KOPT-K1 (cell line): ENCODE measurements at regions not wholly inside any gene's neighbourhood (a gene's known extent, or its start where the extent isn't known, plus 50 kb on each side); places are given as distances from the start of the nearest gene placed in this dataset.

Experiments
- H3K27ac ChIP-seq: fragments of 200-600 bp; sonication (generic); 2 replicates; pipeline ENCODE4 v1.5.1; 2016; ENCODE audit warnings: antibody characterized with exemption, mild to moderate bottlenecking, low read depth, low read length; ENCODE audit not compliant: poor library complexity, severe bottlenecking
- H3K36me3 ChIP-seq: fragments of 200-600 bp; sonication (generic); 2 replicates; pipeline ENCODE4 v1.5.1; 2017; ENCODE audit warnings: antibody characterized with exemption, mild to moderate bottlenecking, low read length, moderate library complexity; ENCODE audit not compliant: insufficient read depth
- H3K9me3 ChIP-seq: fragments of 200-600 bp; sonication (generic); 2 replicates; pipeline ENCODE4 v1.5.1; 2017; ENCODE audit warnings: antibody characterized with exemption, low read length, mild to moderate bottlenecking; ENCODE audit not compliant: insufficient read depth, poor library complexity, severe bottlenecking

DNA sequence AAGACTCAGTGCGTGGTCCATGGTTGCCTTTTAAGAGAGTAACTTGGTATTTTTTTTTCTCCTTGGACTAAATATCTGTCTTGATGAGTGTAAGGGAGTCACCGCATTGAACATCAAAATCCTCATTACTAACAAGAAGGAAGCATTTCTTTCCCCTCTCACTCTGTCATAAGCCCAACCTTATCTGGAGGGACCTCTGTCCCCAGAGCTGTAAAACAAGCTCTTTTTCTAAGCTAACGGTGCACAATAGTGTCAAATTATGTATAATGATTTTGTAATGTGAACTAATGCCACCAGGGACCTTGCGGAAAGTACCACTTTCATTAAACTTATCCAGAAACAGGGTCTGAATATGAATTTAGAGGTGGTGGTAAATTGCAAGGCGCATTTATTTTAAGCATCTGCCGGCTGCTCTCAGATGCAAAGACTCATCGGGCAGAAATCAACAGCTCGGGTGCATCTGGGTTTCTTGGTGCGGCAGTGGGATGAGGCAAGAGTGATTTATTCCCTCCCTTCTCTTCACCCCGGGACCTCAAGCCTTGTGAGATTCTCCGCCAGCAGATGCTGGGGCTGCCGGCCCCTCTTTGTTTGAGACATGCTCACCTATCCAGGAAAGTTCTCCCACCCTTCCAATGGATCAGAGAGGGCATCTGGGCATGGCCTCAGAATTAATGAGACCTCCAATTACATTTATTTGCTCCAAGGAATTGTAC, 95.2 kb upstream of the IRX3 start:
- Histone ChIP-seq H3K9me3 (peaks cover 45% of the 10 kb centered on the region), H3K36me3 (no peaks in the 10 kb centered on the region), H3K27ac (no peak overlapping the region)

DNA sequence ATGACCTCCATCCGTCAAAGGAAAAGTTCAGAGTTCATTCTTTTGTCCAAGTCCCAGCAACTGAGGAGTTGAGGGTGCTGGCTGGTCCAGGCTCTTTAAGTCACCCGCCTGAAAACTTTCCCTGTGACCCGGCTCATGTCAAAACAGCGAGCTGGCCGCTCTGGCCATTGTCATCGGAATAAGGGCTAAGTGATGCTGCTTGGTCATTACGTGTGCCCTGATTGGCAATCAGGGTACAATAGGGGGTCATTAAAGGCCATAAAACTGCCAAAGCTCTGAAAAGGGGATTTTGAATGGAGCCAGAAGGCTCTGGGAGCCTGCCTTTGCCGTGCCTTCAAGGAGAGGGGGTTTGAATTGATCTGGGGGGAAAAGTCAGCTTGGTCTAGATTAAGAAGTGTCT, 88.5 kb upstream of the IRX3 start:
- Histone ChIP-seq H3K27ac (no peak overlapping the region), H3K36me3 (no peaks in the 10 kb centered on the region), H3K9me3 (peaks cover 19% of the 10 kb centered on the region)

DNA sequence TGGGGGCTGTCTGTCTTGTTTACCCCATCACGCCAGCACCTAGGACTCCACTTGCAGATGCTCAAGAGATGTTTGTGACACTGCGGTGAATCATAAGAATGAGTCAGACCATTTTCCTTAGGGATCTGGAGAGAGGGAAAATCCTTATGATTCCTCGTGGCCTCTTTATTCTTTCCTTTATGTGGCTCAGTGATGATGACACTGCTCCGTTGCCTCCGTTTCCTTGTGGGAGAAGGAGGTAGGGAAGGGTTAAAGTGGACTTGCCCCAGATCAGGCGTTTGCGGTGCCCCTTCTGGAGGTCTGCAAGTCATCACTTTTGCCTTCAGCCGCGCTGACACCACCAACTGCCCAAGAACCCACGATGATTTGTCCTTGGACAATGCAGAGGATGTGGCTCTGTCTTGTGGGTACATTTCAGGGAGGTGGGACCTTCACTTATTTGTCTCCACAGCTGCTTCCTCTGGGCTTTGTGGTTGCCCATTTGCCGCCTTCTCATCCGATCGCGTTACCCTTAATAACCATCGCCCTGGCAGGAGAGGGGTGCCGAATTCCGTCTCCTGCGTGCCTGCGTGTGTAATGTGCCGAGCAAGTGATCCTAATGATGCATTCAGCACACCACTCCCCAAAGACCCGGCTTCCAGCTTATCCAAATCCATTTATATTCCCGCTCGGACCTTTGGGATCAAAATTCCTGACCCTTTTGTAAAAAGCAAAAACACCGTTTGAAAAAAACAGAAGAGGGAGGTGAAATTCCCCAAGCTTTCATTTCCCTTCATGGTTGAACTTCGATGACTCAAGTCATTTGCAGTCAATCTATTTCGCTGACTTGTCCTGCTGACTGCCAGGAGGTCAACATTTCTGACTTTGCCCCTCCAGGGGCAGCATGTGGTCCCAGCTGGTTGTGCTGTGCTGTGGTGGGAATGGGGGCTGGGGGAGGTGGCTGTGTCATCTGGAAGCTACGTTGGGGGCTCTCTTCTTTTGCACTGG, 87.2 kb upstream of the IRX3 start:
- H3K27ac ChIP-seq = no peak overlapping the region
- peaks cover 14% of the 10 kb centered on the region for H3K9me3 ChIP-seq
- H3K36me3 ChIP-seq = no peaks in the 10 kb centered on the region

DNA sequence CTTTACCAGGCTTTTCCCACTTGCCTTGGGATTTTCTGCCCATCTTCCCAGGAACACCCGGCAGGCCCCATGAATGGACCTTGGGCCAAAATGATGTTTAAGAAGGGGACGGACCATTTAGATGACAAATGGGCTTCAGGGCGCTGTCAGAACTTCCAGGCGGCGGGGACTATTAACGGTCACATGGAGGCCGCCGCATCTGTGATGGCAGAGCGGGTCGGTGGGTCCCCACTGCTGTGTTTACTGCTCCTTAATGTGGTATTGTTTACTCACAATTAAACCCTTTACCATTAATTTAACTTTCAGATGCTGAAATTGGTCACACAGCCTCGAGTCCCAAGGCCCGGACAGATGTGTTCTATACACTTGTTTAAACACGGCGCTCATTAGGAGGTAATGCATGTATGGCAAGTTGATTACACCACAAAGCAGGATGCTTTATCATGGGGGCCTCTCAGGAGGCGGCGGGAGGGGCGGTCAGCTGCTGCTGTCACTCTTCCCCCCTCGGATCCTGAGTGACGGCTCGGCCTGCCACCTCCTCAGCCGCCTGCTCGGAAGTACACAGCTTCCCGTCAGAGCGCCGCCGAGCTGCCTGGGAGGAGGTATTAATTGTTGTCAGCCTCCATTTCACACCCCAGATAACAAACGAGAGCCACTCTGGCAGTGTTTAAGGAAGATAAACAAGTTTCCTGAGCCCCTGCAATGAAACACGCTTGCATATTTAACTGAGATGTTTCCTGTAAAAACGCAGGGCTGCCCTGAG, 83.9 kb upstream of the IRX3 start:
- H3K36me3 ChIP-seq = no peaks in the 10 kb centered on the region
- no peak overlapping the region for H3K27ac ChIP-seq
- no peaks in the 10 kb centered on the region for H3K9me3 ChIP-seq

DNA sequence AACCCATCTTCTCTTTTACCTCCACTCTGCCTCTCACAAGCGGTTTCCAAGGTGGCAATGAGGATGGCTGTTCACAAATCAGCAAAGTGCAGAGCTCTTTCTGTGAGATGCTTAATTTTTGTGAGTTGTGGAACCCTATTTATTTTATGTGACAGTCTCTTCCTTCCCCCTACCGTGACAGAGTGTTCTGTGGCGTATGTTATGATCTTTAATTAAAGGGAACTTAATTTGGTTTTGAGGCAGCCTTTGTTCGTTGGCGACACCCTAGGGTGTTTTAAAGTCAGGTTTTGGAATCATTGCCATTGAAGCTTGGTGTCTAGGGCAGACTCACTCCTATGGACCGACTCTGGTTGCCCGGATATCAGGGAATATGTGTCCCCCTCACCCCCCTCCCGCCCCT, 83.3 kb upstream of the IRX3 start:
- Histone ChIP-seq H3K27ac (no peak overlapping the region), H3K9me3 (no peaks in the 10 kb centered on the region), H3K36me3 (no peaks in the 10 kb centered on the region)

DNA sequence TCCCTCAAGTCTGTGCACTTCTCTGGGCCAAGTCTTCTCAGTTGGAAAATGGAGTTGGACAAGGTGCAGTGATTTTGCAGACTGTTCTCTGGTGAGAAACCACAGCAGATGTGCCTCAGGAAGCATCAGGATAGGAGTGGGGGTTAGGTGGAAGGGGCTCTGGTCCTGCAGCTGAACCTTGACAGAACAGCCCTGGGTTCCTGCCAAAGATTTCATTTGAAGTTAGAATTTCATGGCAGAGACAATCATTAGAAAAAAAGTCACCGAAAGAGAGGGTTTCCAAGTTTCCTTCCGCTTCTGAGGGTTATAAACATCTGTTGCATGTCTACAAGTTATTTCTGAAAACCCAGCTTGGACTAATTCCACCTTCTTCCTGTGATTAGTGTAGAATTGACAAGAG, 80.4 kb upstream of the IRX3 start:
- Histone ChIP-seq H3K9me3 (no peaks in the 10 kb centered on the region), H3K36me3 (no peaks in the 10 kb centered on the region), H3K27ac (no peak overlapping the region)

DNA sequence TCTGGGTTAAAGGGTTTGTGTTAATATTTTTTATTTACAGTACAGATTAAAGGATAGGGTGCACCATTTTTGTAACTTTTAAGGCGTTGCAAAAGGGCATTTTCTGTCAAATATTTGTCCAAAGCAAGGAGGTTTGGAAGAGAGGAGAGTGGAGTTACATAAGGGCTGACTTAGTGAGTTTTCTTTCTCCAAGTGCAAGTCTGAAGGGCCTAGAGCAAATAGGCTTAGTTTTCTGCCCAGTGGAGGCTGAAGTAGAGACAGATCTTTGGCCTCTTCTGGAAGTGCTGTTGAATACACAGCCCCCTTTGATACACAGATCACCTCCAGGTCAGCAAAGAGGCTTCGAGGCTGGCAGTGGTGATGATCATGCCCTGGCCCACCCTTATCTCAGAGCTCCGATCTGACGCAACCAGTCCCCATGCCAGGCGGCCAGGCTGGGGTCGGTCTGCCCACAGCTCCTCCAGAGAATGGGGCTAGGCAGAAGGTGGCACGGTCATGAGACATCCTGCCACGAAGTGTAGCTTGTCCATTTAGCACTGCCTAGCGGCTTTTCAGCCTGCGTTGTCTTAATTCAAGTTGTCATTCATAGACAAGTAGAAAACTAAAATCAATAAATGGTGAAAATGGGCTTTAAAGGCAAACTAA, 79.5 kb upstream of the IRX3 start:
- Histone ChIP-seq H3K36me3 (no peaks in the 10 kb centered on the region), H3K9me3 (no peaks in the 10 kb centered on the region), H3K27ac (no peak overlapping the region)

DNA sequence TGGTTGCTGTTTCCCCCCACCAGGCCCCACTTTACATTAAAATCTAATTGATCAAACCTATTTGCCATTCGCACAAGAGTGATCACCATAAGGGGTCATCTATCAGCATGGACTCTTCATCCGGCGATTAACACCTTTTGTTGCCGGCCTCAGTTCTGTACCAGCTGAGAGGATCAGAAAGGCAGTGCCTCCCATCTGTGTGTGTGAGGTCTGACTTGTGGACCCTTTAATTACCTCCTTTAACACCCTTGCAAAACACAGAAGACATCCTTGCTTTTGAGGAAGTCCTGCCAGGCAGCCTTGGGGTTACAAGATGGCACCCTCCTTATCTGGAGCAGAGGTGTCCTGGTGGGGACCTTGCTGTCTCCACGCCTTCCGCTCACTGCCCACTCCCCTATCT, 77.2 kb upstream of the IRX3 start:
- Histone ChIP-seq H3K36me3 (no peaks in the 10 kb centered on the region), H3K27ac (no peak overlapping the region)

DNA sequence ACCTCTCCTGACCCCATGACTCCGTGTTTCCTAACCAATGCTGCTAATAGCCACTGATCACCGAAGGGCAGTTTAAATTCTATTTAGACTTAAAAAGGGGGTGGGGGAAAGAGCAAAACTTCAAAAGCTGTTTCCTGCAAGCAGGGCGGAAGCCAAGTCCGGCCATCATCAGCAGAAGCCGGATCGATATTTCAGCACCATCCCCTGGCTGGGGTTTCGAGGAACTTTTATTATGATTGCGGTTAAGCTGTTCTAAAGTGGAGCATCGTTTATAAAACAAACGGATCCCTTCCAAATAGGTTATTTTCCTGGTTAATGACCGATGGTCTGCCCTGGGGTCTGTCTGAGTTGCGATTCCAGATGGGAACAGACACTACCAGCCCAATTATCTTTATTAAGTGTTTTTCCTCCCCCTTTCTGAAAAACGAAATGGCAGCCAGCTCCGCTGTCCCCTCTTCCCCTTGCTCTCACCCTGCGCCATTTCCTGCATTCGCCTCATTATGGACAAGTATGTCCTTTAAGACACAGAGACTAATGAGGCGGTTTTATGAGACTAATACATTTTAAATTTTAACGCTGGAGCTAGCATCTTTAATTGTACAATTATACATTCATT, 76.1 kb upstream of the IRX3 start:
- Histone ChIP-seq H3K9me3 (no peaks in the 10 kb centered on the region), H3K36me3 (no peaks in the 10 kb centered on the region), H3K27ac (no peak overlapping the region)

More for the DNA sequence above, 77.2 kb upstream of the IRX3 start:
- no peaks in the 10 kb centered on the region for H3K9me3 ChIP-seq

DNA sequence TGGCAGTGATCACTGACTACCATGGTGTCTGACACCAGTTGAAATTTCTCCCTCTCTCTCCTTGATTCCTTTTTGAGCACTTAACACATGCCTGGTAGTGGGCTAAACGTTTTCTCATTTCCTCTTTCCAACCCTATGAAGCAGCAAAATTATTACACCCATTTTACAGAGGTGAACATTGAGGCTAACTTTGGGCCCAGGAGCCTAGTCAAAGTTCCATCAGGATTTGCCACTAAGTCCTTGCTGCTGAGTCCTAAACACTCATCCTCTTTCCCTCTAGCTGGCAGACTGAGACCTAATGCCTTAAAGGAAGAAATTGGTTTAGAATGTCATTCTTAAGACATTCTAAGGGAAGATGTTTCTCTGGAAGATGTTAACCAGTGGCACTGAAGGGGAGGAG, 74.7 kb upstream of the IRX3 start:
- Histone ChIP-seq H3K27ac (no peak overlapping the region), H3K9me3 (peaks cover 1% of the 10 kb centered on the region), H3K36me3 (no peaks in the 10 kb centered on the region)

DNA sequence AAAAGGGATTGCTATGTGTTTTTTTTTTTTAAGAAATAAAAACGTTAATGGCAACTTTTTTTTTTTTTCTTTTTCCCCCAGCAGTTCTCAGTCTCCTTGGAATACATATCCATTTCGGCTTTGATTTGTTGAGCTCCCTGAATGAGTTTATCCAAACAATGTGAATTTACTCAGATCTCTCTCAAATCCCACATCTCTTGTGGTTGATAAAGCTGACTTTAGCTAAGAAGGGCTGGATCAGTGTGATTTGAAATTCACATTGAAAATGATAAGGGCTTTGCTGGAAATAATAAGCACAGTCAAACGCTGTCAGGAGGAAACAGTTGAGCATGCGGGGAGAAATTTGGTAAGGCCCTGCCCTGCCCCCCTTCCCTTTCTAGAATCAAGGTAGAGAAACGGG, 74.1 kb upstream of the IRX3 start:
- H3K9me3 ChIP-seq = peaks cover 6% of the 10 kb centered on the region
- no peak overlapping the region for H3K27ac ChIP-seq
- no peaks in the 10 kb centered on the region for H3K36me3 ChIP-seq

DNA sequence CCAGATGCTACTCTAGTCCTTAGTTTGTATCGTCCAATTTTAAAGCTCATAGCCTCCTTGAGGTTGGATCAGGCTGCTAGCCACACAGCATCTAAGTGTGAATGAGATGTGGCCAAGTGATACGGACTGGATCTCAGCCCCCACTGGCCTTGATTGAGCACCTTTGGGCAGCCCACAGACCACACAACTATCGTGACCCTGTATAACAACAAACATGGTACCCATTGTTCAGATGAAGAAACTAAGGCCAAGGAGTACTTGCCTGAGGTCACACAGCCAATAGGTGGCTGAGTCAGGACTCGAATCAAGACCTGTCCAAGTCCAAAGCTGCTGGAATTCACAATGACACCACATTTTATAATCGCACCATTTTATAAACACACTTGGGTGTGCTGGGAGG, 73.0 kb upstream of the IRX3 start:
- Histone ChIP-seq H3K27ac (no peak overlapping the region), H3K9me3 (peaks cover 18% of the 10 kb centered on the region), H3K36me3 (no peaks in the 10 kb centered on the region)

DNA sequence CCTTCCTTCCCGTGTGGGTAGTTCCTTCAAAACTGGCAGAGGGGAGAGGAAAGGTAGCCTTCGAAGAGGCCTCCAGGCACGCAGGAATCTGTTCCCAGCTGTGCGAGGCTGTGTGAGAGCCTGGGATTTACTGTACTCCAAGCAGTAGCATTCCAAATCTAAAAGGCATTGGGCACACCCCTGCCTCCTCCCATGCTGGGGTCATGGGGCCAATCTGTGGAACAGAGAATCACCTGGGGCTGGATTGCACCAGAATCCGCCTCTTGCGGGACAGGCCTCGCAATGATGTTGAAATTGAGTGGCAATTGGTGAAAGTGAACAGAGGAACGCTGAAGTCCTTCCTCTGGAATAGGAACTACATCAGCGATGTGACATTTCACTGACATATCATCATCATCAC, 72.5 kb upstream of the IRX3 start:
- peaks cover 22% of the 10 kb centered on the region for H3K9me3 ChIP-seq
- H3K27ac ChIP-seq = no peak overlapping the region
- H3K36me3 ChIP-seq = no peaks in the 10 kb centered on the region

DNA sequence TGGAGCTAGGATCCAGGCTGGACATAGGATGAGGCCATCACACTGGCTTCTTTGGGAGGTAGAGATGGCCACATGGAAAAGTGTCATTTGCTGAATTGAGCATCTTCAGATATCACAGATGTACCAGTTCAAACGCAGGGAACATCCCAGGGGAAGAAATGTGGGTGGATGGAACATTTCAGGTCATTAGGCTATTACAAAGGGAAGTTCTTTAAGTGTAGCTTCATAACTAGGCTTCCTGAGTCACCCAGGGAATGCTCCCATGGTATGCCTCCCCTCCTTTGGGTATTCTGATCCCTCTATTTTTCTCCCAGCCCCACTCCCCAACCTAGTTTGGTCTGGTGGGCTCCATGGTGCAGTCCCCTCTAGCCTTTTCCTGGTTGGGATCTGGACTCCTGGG, 69.8 kb upstream of the IRX3 start:
- Histone ChIP-seq H3K36me3 (no peaks in the 10 kb centered on the region), H3K9me3 (peaks cover 38% of the 10 kb centered on the region), H3K27ac (no peak overlapping the region)
